Lung (tissue), 11 donors: ENCODE measurements at regions not wholly inside any gene's neighbourhood (a gene's known extent, or its start where the extent isn't known, plus 50 kb on each side); places are given as distances from the start of the nearest gene placed in this dataset.
A peak's percentile ranks its signal among the peaks of the same experiment; 100 is the strongest.

Experiments used
- ATAC-seq: fragments of 200-7000 bp; cut with Tn5 transposase; one replicate; pipeline ENCODE4 v1.9.1; 2020; ENCODE audit warnings: moderate number of reproducible peaks; ENCODE audit not compliant: insufficient read depth, low FRiP score
- DNase-seq, 3 donors: peaks; one replicate each; pipeline ENCODE4 v3.0.0-alpha.2; 2013 to 2017
- H3K27ac ChIP-seq, 2 donors: one replicate each; pipeline ENCODE4 v1.5.1; 2013; ENCODE audit warnings: mild to moderate bottlenecking in 2 of 2, moderate library complexity in 2 of 2, control low read depth in 1 of 2, inconsistent platforms in 1 of 2, low read depth in 1 of 2, low read length in 1 of 2
- H3K27me3 ChIP-seq, 3 donors: one replicate each; pipeline ENCODE4 v1.5.1; 2013; ENCODE audit warnings: low read length in 2 of 3; ENCODE audit not compliant: control insufficient read depth in 3 of 3, insufficient read depth in 3 of 3
- H3K36me3 ChIP-seq, 4 donors: one replicate each; pipeline ENCODE4 v1.5.1; 2013; ENCODE audit warnings: low read length in 4 of 4, mild to moderate bottlenecking in 1 of 4, moderate library complexity in 1 of 4; ENCODE audit not compliant: control insufficient read depth in 4 of 4, insufficient read depth in 4 of 4
- H3K4me1 ChIP-seq, 5 donors: one replicate each; pipeline ENCODE4 v1.5.1; 2013; ENCODE audit warnings: low read length in 5 of 5, mild to moderate bottlenecking in 2 of 5, moderate library complexity in 1 of 5; ENCODE audit not compliant: control insufficient read depth in 5 of 5, insufficient read depth in 5 of 5
- H3K4me3 ChIP-seq: one replicate; pipeline ENCODE4 v1.5.1; 2013; ENCODE audit warnings: mild to moderate bottlenecking, control low read depth, moderate library complexity
- H3K9ac ChIP-seq, 2 donors: one replicate each; pipeline ENCODE4 v1.5.1; 2013; ENCODE audit warnings: low read length in 2 of 2, control low read depth in 1 of 2; ENCODE audit not compliant: insufficient read depth in 1 of 2
- H3K9me3 ChIP-seq, 4 donors: one replicate each; pipeline ENCODE4 v1.5.1; 2013; ENCODE audit warnings: low read length in 3 of 4, mild to moderate bottlenecking in 1 of 4, moderate library complexity in 1 of 4; ENCODE audit not compliant: control insufficient read depth in 4 of 4, insufficient read depth in 3 of 4
- WGBS, 2 donors: extraction: QIAGEN DNeasy Blood & Tissue Kit; methylation state at CpG; one replicate each; pipeline ENCODE4 v1.1.7; 2013; 5-methylcytosine and 5-hydroxymethylcytosine counted together
- TF ChIP-seq, protein P1 (sequence below): IDR thresholded peaks from 2 replicates; pipeline ENCODE4 v1.5.1; 2012; ENCODE audit warnings: mild to moderate bottlenecking; ENCODE audit errors: control extremely low read depth, extremely low read depth
- donor health status: control.
- donor health status: control.
- donor health status: Bipolar disorder and iron deficiency.
- donor health status: healthy.
- donor health status: DM: yes; HTN: yes; CAD: no.

DNA sequence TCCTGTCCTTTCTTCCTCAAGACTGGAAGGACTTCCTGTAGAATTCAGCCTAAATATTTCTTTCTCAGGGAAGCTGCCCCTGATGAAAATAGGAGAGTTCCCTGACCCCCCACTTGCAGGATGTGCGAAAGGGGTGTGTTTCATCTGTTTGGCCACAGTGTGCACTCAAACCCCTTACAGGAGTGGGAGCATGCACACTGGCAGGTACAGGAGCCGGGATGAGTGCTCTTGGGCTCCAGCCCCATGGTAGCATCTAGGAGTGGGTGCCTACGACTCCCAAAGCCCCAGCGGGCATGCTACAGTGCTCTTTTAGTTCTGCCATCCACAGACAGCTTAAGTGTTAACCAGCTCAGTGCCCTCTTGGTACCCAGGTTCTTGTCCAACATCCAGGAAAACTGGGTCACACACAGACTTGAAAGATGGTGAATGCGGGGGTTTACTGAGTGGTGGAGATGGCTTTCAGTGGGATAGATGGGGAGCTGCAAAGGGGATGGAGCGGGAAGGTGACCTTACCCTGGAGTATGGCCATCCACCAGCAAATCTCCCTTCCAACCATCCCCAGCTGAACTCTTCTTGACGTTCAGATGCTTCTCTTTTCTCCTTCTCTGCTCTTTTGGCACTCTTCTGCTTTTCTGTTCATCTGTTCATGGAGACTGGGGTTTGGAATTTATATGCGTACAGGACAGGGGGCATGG is 295.0 kb upstream of the NCKAP5 start:
- DNase-seq: no peak
- TF ChIP-seq, protein P1, sequence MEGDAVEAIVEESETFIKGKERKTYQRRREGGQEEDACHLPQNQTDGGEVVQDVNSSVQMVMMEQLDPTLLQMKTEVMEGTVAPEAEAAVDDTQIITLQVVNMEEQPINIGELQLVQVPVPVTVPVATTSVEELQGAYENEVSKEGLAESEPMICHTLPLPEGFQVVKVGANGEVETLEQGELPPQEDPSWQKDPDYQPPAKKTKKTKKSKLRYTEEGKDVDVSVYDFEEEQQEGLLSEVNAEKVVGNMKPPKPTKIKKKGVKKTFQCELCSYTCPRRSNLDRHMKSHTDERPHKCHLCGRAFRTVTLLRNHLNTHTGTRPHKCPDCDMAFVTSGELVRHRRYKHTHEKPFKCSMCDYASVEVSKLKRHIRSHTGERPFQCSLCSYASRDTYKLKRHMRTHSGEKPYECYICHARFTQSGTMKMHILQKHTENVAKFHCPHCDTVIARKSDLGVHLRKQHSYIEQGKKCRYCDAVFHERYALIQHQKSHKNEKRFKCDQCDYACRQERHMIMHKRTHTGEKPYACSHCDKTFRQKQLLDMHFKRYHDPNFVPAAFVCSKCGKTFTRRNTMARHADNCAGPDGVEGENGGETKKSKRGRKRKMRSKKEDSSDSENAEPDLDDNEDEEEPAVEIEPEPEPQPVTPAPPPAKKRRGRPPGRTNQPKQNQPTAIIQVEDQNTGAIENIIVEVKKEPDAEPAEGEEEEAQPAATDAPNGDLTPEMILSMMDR: no peak
- ATAC-seq: no peak
- H3K4me3 ChIP-seq: no peak overlapping the region
- H3K27me3 ChIP-seq: no peaks in the 10 kb centered on the region
- H3K9me3 ChIP-seq: no peaks in the 10 kb centered on the region
- no peak overlapping the region for H3K27ac ChIP-seq
- 92 to 95% methylated on average over 8 of the region's 8 CpGs for WGBS, 2 donors
- no peaks in the 10 kb centered on the region for H3K36me3 ChIP-seq
- no peaks in the 10 kb centered on the region for H3K4me1 ChIP-seq
- H3K9ac ChIP-seq: no peak overlapping the region

DNA sequence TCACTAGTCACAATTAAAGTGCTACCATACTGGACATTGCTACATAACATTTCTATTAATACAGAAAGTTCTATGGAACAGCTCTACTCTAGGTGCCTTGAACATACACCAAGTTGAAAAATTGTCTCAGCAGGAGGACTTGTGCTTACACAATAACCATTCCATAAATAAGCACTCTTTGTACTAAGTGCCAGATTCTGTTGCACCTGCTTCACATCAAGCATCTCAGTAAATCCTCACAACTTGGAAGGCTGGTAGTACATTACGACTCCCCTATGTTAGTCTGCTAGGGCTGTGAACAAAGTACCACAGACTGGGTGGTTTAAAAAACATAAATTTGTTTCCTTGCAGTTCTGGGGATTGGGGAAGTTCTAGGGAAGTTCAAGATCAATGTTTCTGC is 296.9 kb upstream of the NCKAP5 start:
- TF ChIP-seq, protein P1: no peak
- Histone ChIP-seq H3K9ac (no peak overlapping the region), H3K4me1 (no peaks in the 10 kb centered on the region), H3K27me3 (no peaks in the 10 kb centered on the region), H3K9me3 (no peaks in the 10 kb centered on the region), H3K36me3 (no peaks in the 10 kb centered on the region), H3K4me3 (no peak overlapping the region), H3K27ac (no peak overlapping the region)
- DNase-seq (no peak), ATAC-seq (no peak)
- 86 to 88% methylated on average over 1 of the region's 1 CpG for WGBS, 2 donors

DNA sequence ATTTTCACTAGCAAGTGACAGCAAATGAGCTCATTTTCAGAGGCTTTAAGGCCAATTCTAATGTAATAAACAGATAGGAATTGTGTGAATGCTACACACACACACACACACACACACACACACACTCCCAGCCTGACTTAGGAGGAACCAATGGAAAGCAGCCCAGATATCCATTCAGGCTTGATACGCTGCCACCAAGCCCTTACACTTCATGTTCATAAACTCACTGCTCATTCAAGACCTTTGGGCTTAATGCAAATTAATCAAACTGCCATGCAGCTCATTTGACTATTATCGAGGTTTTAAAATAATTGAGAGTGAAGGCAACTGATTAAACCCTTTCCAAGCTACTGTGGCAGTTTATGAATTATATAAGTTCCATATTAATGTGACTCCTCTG is 298.9 kb upstream of the NCKAP5 start:
- no peaks in the 10 kb centered on the region for H3K9me3 ChIP-seq
- no peak overlapping the region for H3K4me3 ChIP-seq
- no peak overlapping the region for H3K27ac ChIP-seq
- H3K9ac ChIP-seq: no peak overlapping the region
- H3K36me3 ChIP-seq: no peaks in the 10 kb centered on the region
- TF ChIP-seq, protein P1: no peak
- ATAC-seq (no peak), DNase-seq (peak in 1 of 3 donors; percentile 73)
- 63 to 79% methylated on average over 2 of the region's 2 CpGs for WGBS, 2 donors
- no peaks in the 10 kb centered on the region for H3K4me1 ChIP-seq
- no peaks in the 10 kb centered on the region for H3K27me3 ChIP-seq
